CD14-positive monocyte (primary cell): ENCODE measurements at regions not wholly inside any gene's neighbourhood (a gene's known extent, or its start where the extent isn't known, plus 50 kb on each side); places are given as distances from the start of the nearest gene placed in this dataset.

Experiments used
- DNase-seq, 3 donors: peaks; one replicate each; pipeline ENCODE4 v3.0.0-alpha.2; 2011 to 2022
- H2AFZ ChIP-seq: 2 replicates; pipeline ENCODE4 v1.6.0; 2012; ENCODE audit warnings: mild to moderate bottlenecking, low read depth, low read length, inconsistent platforms; ENCODE audit not compliant: insufficient read depth, poor library complexity, severe bottlenecking
- H3K27ac ChIP-seq, 2 donors: 1 replicate in 1 of 2; 2 replicates in 1 of 2; pipeline ENCODE4 v1.5.1; 2012 to 2013; ENCODE audit warnings: low read length in 2 of 2, control low read depth in 1 of 2, inconsistent platforms in 1 of 2, low read depth in 1 of 2, mild to moderate bottlenecking in 1 of 2
- H3K27me3 ChIP-seq, 2 donors: one replicate each; pipeline versions ENCODE4 v1.6.0 to v1.6.1; 2011 to 2013; ENCODE audit warnings: low read length in 2 of 2; ENCODE audit not compliant: control insufficient read depth in 2 of 2, insufficient read depth in 2 of 2
- H3K36me3 ChIP-seq, 2 donors: replicated peaks in 1 of 2; 1 replicate in 1 of 2; 2 replicates in 1 of 2; pipeline versions ENCODE4 v1.5.1 to v1.6.1; 2012 to 2013; ENCODE audit warnings: low read length in 2 of 2, control low read depth in 1 of 2, inconsistent platforms in 1 of 2, mild to moderate bottlenecking in 1 of 2; ENCODE audit not compliant: insufficient read depth in 2 of 2, control insufficient read depth in 1 of 2
- H3K4me1 ChIP-seq, 2 donors: 1 replicate in 1 of 2; 2 replicates in 1 of 2; pipeline versions ENCODE4 v1.5.1 to v1.6.1; 2012 to 2013; ENCODE audit warnings: low read length in 2 of 2, control low read depth in 1 of 2, inconsistent platforms in 1 of 2, mild to moderate bottlenecking in 1 of 2, moderate library complexity in 1 of 2; ENCODE audit not compliant: insufficient read depth in 2 of 2, control insufficient read depth in 1 of 2
- H3K4me2 ChIP-seq: replicated peaks from 2 replicates; pipeline ENCODE3; 2012; ENCODE audit warnings: low read length, moderate library complexity, mild to moderate bottlenecking; ENCODE audit not compliant: poor library complexity, severe bottlenecking; ENCODE audit errors: extremely low read depth
- H3K4me3 ChIP-seq, 3 experiments: fragments of 200-600 bp in 1 of 3; sonication (generic) in 1 of 3; replicated peaks in 1 of 3; 1 replicate in 2 of 3; 2 replicates in 1 of 3; pipeline ENCODE4 v1.5.1; 2011 to 2013; ENCODE audit warnings: low read length in 3 of 3, mild to moderate bottlenecking in 3 of 3, control low read depth in 2 of 3, low read depth in 2 of 3, inconsistent platforms in 1 of 3, moderate library complexity in 1 of 3
- H3K79me2 ChIP-seq: 2 replicates; pipeline ENCODE4 v1.6.0; 2012; ENCODE audit warnings: mild to moderate bottlenecking, control low read depth, inconsistent platforms, low read length, moderate library complexity; ENCODE audit not compliant: insufficient read depth
- H3K9ac ChIP-seq: 2 replicates; pipeline ENCODE4 v1.6.0; 2017; ENCODE audit warnings: low read length, mild to moderate bottlenecking; ENCODE audit not compliant: insufficient read depth, poor library complexity, severe bottlenecking
- H3K9me3 ChIP-seq, 2 donors: replicated peaks in 1 of 2; 1 replicate in 1 of 2; 2 replicates in 1 of 2; pipeline versions ENCODE4 v1.5.1 to v1.6.1; 2012 to 2013; ENCODE audit warnings: low read length in 2 of 2, control low read depth in 1 of 2; ENCODE audit not compliant: control insufficient read depth in 1 of 2, insufficient read depth in 1 of 2
- H4K20me1 ChIP-seq: 2 replicates; pipeline ENCODE4 v1.6.0; 2012; ENCODE audit warnings: mild to moderate bottlenecking, low read length, control low read depth, moderate library complexity; ENCODE audit not compliant: insufficient read depth
- H3K27ac Mint-ChIP-seq, 7 donors: one replicate each; pipeline ENCODE4 v1.8.0; 2020; ENCODE audit warnings: mild to moderate bottlenecking in 7 of 7, mixed read lengths in 7 of 7, moderate library complexity in 6 of 7, inconsistent platforms in 2 of 7
- H3K27me3 Mint-ChIP-seq, 3 donors: one replicate each; pipeline ENCODE4 v1.8.0; 2021 to 2022; ENCODE audit warnings: low read depth in 3 of 3, mild to moderate bottlenecking in 3 of 3, mixed read lengths in 3 of 3, moderate library complexity in 3 of 3, inconsistent platforms in 1 of 3
- H3K36me3 Mint-ChIP-seq, 2 donors: one replicate each; pipeline ENCODE4 v1.8.0; 2020; ENCODE audit warnings: mixed read lengths in 2 of 2, inconsistent platforms in 1 of 2, mild to moderate bottlenecking in 1 of 2
- H3K4me1 Mint-ChIP-seq: one replicate; pipeline ENCODE4 v1.8.0; 2020; ENCODE audit warnings: mild to moderate bottlenecking, mixed read lengths
- H3K4me3 Mint-ChIP-seq, 2 donors: one replicate each; pipeline ENCODE4 v1.8.0; 2020; ENCODE audit warnings: mild to moderate bottlenecking in 2 of 2, mixed read lengths in 2 of 2, moderate library complexity in 1 of 2
- H3K9me3 Mint-ChIP-seq, 7 donors: one replicate each; pipeline ENCODE4 v1.8.0; 2020 to 2022; ENCODE audit warnings: mixed read lengths in 7 of 7, mild to moderate bottlenecking in 6 of 7, moderate library complexity in 6 of 7, inconsistent platforms in 2 of 7
- WGBS: methylation state at CpG from one replicate; pipeline ENCODE4 v1.1.5; 2013; ENCODE audit warnings: missing lambda C conversion rate; ENCODE audit not compliant: insufficient coverage; 5-methylcytosine and 5-hydroxymethylcytosine counted together
- intact Hi-C, 2 donors: fragments of 100-400 bp; cut with micrococcal nuclease; formaldehyde crosslinking; loops; one replicate each; pipeline versions ENCODE4 v1.15.0 to v1.15.1; 2023
- TF ChIP-seq, protein P1 (sequence below): fragments of 200-600 bp; IDR thresholded peaks from one replicate; pipeline ENCODE4 v1.8.0; 2022; ENCODE audit warnings: antibody characterized with exemption, mild to moderate bottlenecking

DNA sequence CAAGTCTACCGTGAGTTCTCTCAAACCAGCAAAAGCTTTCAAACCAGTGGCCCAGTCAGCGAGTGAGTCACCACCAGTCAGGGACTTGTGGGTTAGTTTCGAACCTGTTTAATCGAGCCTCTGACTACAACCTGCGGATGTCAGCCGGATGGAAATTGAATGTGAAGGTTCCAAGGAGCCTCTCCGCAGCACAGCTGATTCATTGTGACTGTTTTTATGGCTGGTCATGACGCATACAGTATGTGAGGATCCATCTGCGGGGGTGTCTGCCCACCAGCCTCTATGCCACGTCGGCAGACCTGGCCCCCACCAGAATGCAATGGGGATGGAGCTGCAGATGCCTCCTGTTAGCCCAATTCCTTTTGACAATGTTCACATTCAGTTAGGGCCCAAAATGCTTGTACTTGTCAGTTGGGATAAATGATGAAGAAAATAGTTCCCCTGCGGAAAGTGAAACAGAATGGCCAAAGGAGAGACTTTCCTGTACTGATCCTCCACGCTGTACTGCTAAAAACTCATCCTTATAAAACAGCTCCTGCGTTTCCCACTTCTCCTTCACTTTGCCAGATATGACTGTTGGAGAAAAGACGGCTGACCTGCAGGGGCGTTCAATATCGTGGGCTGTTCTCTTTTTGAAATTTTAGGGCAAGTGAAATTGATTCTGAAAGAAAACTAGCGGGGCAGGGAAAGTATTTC, 206.6 kb downstream of the TFAP2B start:
- H3K27ac ChIP-seq: no peak overlapping the region
- no peaks in the 10 kb centered on the region for H3K36me3 Mint-ChIP-seq
- no peak overlapping the region for H3K9ac ChIP-seq
- no peak overlapping the region for H3K27ac Mint-ChIP-seq
- no peak overlapping the region for H3K4me2 ChIP-seq
- no peaks in the 10 kb centered on the region for H4K20me1 ChIP-seq
- H3K9me3 ChIP-seq: no peaks in the 10 kb centered on the region
- DNase-seq: no peak
- no peaks in the 10 kb centered on the region for H3K27me3 ChIP-seq
- no peaks in the 10 kb centered on the region for H3K79me2 ChIP-seq
- no peak overlapping the region for H2AFZ ChIP-seq
- TF ChIP-seq, protein P1, sequence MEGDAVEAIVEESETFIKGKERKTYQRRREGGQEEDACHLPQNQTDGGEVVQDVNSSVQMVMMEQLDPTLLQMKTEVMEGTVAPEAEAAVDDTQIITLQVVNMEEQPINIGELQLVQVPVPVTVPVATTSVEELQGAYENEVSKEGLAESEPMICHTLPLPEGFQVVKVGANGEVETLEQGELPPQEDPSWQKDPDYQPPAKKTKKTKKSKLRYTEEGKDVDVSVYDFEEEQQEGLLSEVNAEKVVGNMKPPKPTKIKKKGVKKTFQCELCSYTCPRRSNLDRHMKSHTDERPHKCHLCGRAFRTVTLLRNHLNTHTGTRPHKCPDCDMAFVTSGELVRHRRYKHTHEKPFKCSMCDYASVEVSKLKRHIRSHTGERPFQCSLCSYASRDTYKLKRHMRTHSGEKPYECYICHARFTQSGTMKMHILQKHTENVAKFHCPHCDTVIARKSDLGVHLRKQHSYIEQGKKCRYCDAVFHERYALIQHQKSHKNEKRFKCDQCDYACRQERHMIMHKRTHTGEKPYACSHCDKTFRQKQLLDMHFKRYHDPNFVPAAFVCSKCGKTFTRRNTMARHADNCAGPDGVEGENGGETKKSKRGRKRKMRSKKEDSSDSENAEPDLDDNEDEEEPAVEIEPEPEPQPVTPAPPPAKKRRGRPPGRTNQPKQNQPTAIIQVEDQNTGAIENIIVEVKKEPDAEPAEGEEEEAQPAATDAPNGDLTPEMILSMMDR: no peak
- H3K4me3 ChIP-seq: no peak overlapping the region
- H3K27me3 Mint-ChIP-seq: no peaks in the 10 kb centered on the region
- peaks cover 0 to 4% (median 0%) of the 10 kb centered on the region in 7 donors for H3K9me3 Mint-ChIP-seq
- WGBS: 90% methylated on average over 11 of the region's 18 CpGs
- no peak overlapping the region for H3K4me3 Mint-ChIP-seq
- intact Hi-C loops: no loop called here
- no peaks in the 10 kb centered on the region for H3K36me3 ChIP-seq
- no peaks in the 10 kb centered on the region for H3K4me1 ChIP-seq
- H3K4me1 Mint-ChIP-seq: no peaks in the 10 kb centered on the region

DNA sequence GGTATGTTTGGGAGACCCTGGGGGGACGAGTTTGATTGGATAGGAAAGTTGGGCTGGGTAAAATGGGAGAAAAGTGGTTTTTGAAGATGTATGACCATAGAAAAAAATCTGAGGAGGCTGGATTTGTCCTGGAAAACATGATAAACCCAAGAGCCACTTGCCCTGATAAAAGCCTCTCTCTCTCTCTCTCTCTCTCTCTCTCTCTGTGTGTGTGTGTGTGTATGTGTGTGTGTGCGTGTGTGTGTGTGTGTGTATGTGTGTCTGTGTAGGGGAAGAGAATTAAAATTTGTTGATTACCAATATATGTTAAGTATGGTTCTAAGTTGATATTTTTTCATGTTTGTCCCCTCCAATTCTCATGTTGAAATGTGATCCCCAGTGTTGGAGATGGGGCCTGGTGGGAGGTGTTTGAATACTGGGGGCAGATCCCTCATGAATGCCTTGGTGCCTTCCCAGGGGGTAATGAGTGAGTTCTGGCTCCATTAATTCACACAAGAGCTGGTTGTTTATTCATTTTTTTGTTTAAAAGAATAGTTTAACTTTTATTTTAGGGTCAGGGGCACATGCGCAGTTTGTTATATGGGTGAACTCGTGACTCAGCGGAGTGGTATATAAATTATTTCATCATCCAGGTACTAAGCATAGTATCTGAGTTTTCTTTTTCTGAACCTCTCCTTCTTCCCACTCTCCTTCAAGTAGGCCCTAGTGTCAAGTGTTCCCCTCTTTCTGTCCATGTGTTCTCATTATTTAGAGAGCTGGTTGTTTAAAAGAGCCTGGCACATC, 208.8 kb downstream of the TFAP2B start:
- Mint-ChIP-seq H3K4me3 (no peak overlapping the region), H3K27ac (no peak overlapping the region), H3K9me3 (peaks cover 0 to 7% (median 0%) of the 10 kb centered on the region in 7 donors), H3K27me3 (no peaks in the 10 kb centered on the region), H3K4me1 (no peaks in the 10 kb centered on the region), H3K36me3 (no peaks in the 10 kb centered on the region)
- no peak overlapping the region for H3K27ac ChIP-seq
- H3K36me3 ChIP-seq: no peaks in the 10 kb centered on the region
- H3K9ac ChIP-seq: no peak overlapping the region
- H3K27me3 ChIP-seq: no peaks in the 10 kb centered on the region
- no peaks in the 10 kb centered on the region for H3K79me2 ChIP-seq
- no peak overlapping the region for H2AFZ ChIP-seq
- no peaks in the 10 kb centered on the region for H3K9me3 ChIP-seq
- WGBS: no CpG with 5 or more reads among the region's 5 CpGs
- no peaks in the 10 kb centered on the region for H4K20me1 ChIP-seq
- H3K4me1 ChIP-seq: no peaks in the 10 kb centered on the region
- TF ChIP-seq, protein P1: no peak
- DNase-seq: no peak
- H3K4me3 ChIP-seq: no peak overlapping the region
- intact Hi-C loops: no loop called here
- no peak overlapping the region for H3K4me2 ChIP-seq
